HepG2 (cell line): ENCODE measurements at regions not wholly inside any gene's neighbourhood (a gene's known extent, or its start where the extent isn't known, plus 50 kb on each side); places are given as distances from the start of the nearest gene placed in this dataset.

Experiments
- BRD4 ChIP-seq: sonication (generic); formaldehyde crosslinking; IDR thresholded peaks from 2 replicates; pipeline ENCODE4 v1.4.0; 2020; ENCODE audit warnings: missing genetic modification reagents
- CCDC6 ChIP-seq: sonication (generic); formaldehyde crosslinking; IDR thresholded peaks from 2 replicates; pipeline ENCODE4 v1.8.1; 2022; ENCODE audit warnings: mild to moderate bottlenecking, missing genetic modification reagents, moderate library complexity
- GFI1 ChIP-seq: sonication (generic); formaldehyde crosslinking; IDR thresholded peaks from 2 replicates; pipeline ENCODE4 v1.5.0; 2020; ENCODE audit warnings: missing genetic modification reagents, mild to moderate bottlenecking, borderline replicate concordance
- HES4 ChIP-seq: sonication (generic); formaldehyde crosslinking; IDR thresholded peaks from 2 replicates; pipeline ENCODE4 v1.9.0; 2021; ENCODE audit warnings: mild to moderate bottlenecking, missing genetic modification reagents, borderline replicate concordance
- JARID2 ChIP-seq: sonication (generic); formaldehyde crosslinking; IDR thresholded peaks from 2 replicates; pipeline ENCODE4 v1.8.1; 2023; ENCODE audit warnings: missing genetic modification reagents, inconsistent platforms; ENCODE audit not compliant: insufficient replicate concordance
- KDM4B ChIP-seq: sonication (generic); formaldehyde crosslinking; IDR thresholded peaks from 2 replicates; pipeline ENCODE4 v1.4.0; 2020; ENCODE audit warnings: missing genetic modification reagents
- KDM5B ChIP-seq: sonication (generic); formaldehyde crosslinking; IDR thresholded peaks from 2 replicates; pipeline ENCODE4 v1.4.0; 2020; ENCODE audit warnings: missing genetic modification reagents, mild to moderate bottlenecking, borderline replicate concordance
- MXI1 ChIP-seq: IDR thresholded peaks from 3 replicates; pipeline ENCODE4 v1.6.1; 2012; ENCODE audit warnings: low read depth, low read length, inconsistent platforms, borderline replicate concordance
- REPIN1 ChIP-seq: sonication (generic); formaldehyde crosslinking; IDR thresholded peaks from 2 replicates; pipeline ENCODE4 v1.8.0; 2022; ENCODE audit warnings: missing genetic modification reagents, low read depth, mild to moderate bottlenecking, borderline replicate concordance
- ZNF160 ChIP-seq: sonication (generic); formaldehyde crosslinking; IDR thresholded peaks from 2 replicates; pipeline ENCODE4 v1.8.0; 2022; ENCODE audit warnings: mild to moderate bottlenecking, inconsistent platforms, missing genetic modification reagents
- ZNF350 ChIP-seq: sonication (generic); formaldehyde crosslinking; IDR thresholded peaks from 2 replicates; pipeline ENCODE4 v1.4.0; 2020; ENCODE audit warnings: mild to moderate bottlenecking, low read depth, missing genetic modification reagents, borderline replicate concordance
- ZNF530 ChIP-seq: sonication (generic); formaldehyde crosslinking; IDR thresholded peaks from 2 replicates; pipeline ENCODE4 v1.5.0; 2020; ENCODE audit warnings: low read depth, mild to moderate bottlenecking, missing genetic modification reagents
- ZNF607 ChIP-seq: sonication (generic); formaldehyde crosslinking; IDR thresholded peaks from 2 replicates; pipeline ENCODE4 v1.5.1; 2020; ENCODE audit warnings: missing genetic modification reagents, mild to moderate bottlenecking, borderline replicate concordance
- ZNF619 ChIP-seq: sonication (generic); formaldehyde crosslinking; IDR thresholded peaks from 2 replicates; pipeline ENCODE4 v1.4.0; 2020; ENCODE audit warnings: mild to moderate bottlenecking, missing genetic modification reagents
- ZNF788 ChIP-seq: sonication (generic); formaldehyde crosslinking; IDR thresholded peaks from 2 replicates; pipeline ENCODE4 v1.5.0; 2020; ENCODE audit warnings: mild to moderate bottlenecking, missing genetic modification reagents, borderline replicate concordance
- TF ChIP-seq, protein P1 (sequence below): IDR thresholded peaks from 2 replicates; pipeline ENCODE4 v1.6.1; 2016; ENCODE audit warnings: missing genetic modification reagents, missing compliant biosample characterization
- TF ChIP-seq, protein P2 (sequence below): sonication (generic); formaldehyde crosslinking; IDR thresholded peaks from 2 replicates; pipeline ENCODE4 v1.5.0; 2020; ENCODE audit warnings: mild to moderate bottlenecking, missing genetic modification reagents, borderline replicate concordance
- TF ChIP-seq, protein P3 (sequence below): IDR thresholded peaks from 2 replicates; pipeline ENCODE4 v1.6.1; 2016; ENCODE audit warnings: low read depth
- TF ChIP-seq, protein P4 (sequence below): sonication (generic); formaldehyde crosslinking; IDR thresholded peaks from 2 replicates; pipeline ENCODE4 v1.4.0; 2020; ENCODE audit warnings: missing genetic modification reagents, low read depth, mild to moderate bottlenecking, borderline replicate concordance
- TF ChIP-seq, protein P5 (sequence below): sonication (generic); formaldehyde crosslinking; IDR thresholded peaks from 2 replicates; pipeline ENCODE4 v1.8.1; 2022; ENCODE audit warnings: low read depth, mild to moderate bottlenecking, missing genetic modification reagents

DNA sequence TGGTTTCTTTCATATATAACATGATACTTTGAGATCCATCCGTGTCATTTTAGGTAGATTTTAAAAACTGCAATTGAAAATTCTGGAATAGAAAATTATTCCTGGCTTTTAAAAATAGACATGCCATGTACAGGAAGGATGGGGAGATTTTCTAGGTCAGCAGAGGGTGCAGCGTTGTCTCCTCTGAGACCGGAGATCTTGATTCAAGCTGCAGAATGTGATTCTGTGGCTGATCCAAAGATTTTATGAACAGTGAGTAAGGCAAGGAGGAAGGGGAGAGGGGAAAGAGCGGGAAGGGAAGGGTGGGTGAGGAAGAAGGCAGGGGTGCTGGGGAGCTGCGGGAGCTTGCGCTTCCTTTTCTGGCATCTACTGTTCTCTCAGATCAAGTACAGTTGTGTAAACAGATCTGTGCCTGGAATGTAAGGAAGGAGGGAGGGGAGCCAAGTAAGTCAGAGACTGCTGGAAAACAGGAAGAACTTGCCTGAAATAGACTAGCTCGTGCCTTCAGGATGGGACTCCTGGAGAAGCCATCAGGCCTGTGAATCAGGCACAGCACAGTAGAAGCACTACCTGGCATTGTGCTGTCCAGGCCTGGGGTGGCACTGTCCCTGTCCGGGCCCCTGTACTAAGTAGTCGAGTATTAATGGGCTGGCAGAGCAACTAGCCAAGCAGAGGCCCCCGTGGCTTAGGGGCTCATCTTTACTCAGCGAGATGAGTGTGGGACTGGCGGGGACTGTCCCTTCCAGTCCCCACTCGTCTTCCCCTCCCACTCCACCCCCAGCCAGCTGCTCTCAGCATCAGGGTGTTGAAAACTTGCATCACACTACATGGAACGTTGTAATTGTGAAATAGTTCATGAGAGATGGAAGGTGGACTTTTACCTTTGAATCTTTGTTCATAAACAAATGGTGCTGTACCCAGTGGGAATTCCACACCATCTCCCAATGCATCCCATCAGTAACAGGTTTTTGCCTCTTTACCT is 163.5 kb downstream of the UXS1 start (continued):
- 0 out of 2 replicates have a peak, but pooled peaks have one; percentile 44 for TF ChIP-seq ZNF160 (CRISPR knock-in tag)
- TF ChIP-seq HES4, result no peak
- peak; percentile 70; the same call in 1 of the 2 replicates for TF ChIP-seq ZNF607 (CRISPR knock-in tag)
- no peak for TF ChIP-seq ZNF530 (CRISPR knock-in tag)
- TF ChIP-seq GFI1, result peak; percentile 79
- 0 out of 2 replicates have a peak, but pooled peaks have one; percentile 60 for TF ChIP-seq CCDC6
- TF ChIP-seq, protein P1, sequence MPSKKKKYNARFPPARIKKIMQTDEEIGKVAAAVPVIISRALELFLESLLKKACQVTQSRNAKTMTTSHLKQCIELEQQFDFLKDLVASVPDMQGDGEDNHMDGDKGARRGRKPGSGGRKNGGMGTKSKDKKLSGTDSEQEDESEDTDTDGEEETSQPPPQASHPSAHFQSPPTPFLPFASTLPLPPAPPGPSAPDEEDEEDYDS (CRISPR knock-in tag), result 0 out of 2 replicates have a peak, but pooled peaks have one; percentile 26
- TF ChIP-seq, protein P2, sequence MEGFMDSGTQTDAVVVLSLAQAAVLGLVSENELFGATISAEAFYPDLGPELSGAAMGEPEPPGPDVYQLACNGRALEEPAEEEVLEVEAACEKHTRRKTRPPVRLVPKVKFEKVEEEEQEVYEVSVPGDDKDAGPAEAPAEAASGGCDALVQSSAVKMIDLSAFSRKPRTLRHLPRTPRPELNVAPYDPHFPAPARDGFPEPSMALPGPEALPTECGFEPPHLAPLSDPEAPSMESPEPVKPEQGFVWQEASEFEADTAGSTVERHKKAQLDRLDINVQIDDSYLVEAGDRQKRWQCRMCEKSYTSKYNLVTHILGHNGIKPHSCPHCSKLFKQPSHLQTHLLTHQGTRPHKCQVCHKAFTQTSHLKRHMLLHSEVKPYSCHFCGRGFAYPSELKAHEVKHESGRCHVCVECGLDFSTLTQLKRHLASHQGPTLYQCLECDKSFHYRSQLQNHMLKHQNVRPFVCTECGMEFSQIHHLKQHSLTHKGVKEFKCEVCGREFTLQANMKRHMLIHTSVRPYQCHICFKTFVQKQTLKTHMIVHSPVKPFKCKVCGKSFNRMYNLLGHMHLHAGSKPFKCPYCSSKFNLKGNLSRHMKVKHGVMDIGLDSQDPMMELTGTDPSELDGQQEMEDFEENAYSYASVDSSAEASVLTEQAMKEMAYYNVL (CRISPR knock-in tag), result peak; percentile 87
- TF ChIP-seq, protein P3, sequence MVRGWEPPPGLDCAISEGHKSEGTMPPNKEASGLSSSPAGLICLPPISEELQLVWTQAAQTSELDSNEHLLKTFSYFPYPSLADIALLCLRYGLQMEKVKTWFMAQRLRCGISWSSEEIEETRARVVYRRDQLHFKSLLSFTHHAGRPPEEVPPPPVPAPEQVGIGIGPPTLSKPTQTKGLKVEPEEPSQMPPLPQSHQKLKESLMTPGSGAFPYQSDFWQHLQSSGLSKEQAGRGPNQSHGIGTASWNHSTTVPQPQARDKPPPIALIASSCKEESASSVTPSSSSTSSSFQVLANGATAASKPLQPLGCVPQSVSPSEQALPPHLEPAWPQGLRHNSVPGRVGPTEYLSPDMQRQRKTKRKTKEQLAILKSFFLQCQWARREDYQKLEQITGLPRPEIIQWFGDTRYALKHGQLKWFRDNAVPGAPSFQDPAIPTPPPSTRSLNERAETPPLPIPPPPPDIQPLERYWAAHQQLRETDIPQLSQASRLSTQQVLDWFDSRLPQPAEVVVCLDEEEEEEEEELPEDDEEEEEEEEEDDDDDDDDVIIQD, result peak; percentile 95
- TF ChIP-seq ZNF788 (CRISPR knock-in tag), result peak; percentile 85
- no peak for TF ChIP-seq BRD4 (CRISPR knock-in tag)
- peak; percentile 40; the same call in 1 of the 3 replicates for TF ChIP-seq MXI1
- no peak for TF ChIP-seq ZNF619 (CRISPR knock-in tag)
- TF ChIP-seq JARID2 (CRISPR knock-in tag), result no peak
- peak; percentile 77; the same call in 1 of the 2 replicates for TF ChIP-seq KDM4B (CRISPR knock-in tag)
- TF ChIP-seq REPIN1 (CRISPR knock-in tag), result peak; percentile 97
- peak; percentile 94 for TF ChIP-seq ZNF350
- peak; percentile 51 for TF ChIP-seq KDM5B (CRISPR knock-in tag)
- TF ChIP-seq, protein P4, sequence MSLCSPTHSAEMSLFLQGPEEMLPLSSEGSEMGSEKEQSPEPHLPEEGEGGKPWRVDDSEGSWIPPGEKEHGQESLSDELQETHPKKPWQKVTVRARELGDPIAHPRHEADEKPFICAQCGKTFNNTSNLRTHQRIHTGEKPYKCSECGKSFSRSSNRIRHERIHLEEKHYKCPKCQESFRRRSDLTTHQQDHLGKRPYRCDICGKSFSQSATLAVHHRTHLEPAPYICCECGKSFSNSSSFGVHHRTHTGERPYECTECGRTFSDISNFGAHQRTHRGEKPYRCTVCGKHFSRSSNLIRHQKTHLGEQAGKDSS (CRISPR knock-in tag), result peak; percentile 56; the same call in 1 of the 2 replicates
- TF ChIP-seq, protein P5, sequence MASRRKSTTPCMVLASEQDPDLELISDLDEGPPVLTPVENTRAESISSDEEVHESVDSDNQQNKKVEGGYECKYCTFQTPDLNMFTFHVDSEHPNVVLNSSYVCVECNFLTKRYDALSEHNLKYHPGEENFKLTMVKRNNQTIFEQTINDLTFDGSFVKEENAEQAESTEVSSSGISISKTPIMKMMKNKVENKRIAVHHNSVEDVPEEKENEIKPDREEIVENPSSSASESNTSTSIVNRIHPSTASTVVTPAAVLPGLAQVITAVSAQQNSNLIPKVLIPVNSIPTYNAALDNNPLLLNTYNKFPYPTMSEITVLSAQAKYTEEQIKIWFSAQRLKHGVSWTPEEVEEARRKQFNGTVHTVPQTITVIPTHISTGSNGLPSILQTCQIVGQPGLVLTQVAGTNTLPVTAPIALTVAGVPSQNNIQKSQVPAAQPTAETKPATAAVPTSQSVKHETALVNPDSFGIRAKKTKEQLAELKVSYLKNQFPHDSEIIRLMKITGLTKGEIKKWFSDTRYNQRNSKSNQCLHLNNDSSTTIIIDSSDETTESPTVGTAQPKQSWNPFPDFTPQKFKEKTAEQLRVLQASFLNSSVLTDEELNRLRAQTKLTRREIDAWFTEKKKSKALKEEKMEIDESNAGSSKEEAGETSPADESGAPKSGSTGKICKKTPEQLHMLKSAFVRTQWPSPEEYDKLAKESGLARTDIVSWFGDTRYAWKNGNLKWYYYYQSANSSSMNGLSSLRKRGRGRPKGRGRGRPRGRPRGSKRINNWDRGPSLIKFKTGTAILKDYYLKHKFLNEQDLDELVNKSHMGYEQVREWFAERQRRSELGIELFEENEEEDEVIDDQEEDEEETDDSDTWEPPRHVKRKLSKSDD (CRISPR knock-in tag), result peak; percentile 88; the same call in 1 of the 2 replicates
